ENCODE measurements at regions not wholly inside any gene's neighbourhood (a gene's known extent, or its start where the extent isn't known, plus 50 kb on each side); places are given as distances from the start of the nearest gene placed in this dataset.

- no peaks in the 10 kb centered on the region for H3K9me3 Mint-ChIP-seq
- no peak overlapping the region for H3K4me3 Mint-ChIP-seq
- no peak overlapping the region for H3K27ac Mint-ChIP-seq
- no peaks in the 10 kb centered on the region for H3K4me1 Mint-ChIP-seq (ENCODE audit: low read depth)
- peaks cover 8% of the 10 kb centered on the region for H3K27me3 Mint-ChIP-seq (ENCODE audit: low read depth)
- H3K36me3 Mint-ChIP-seq (ENCODE audit: low read depth) = no peaks in the 10 kb centered on the region
Observed at GRCh38 chr2:88254437-88255091, 84.4 kb downstream of the THNSL2 start.

- Mint-ChIP-seq H3K27ac (no peak overlapping the region), H3K9me3 (no peaks in the 10 kb centered on the region), H3K36me3 (ENCODE audit: low read depth) (no peaks in the 10 kb centered on the region), H3K27me3 (ENCODE audit: low read depth) (peaks cover 8% of the 10 kb centered on the region), H3K4me3 (no peak overlapping the region), H3K4me1 (ENCODE audit: low read depth) (no peaks in the 10 kb centered on the region)
Observed at GRCh38 chr2:88253997-88254396, 83.9 kb downstream of the THNSL2 start.

GRCh38 chr2:88253375-88253774 is 83.2 kb downstream of the THNSL2 start:
- Mint-ChIP-seq H3K27me3 (ENCODE audit: low read depth) (peaks cover 8% of the 10 kb centered on the region), H3K4me1 (ENCODE audit: low read depth) (no peaks in the 10 kb centered on the region), H3K4me3 (no peak overlapping the region), H3K9me3 (no peaks in the 10 kb centered on the region), H3K36me3 (ENCODE audit: low read depth) (no peaks in the 10 kb centered on the region), H3K27ac (no peak overlapping the region)

GRCh38 chr2:88252646-88253045 is 82.5 kb downstream of the THNSL2 start:
- no peaks in the 10 kb centered on the region for H3K36me3 Mint-ChIP-seq (ENCODE audit: low read depth)
- no peaks in the 10 kb centered on the region for H3K4me1 Mint-ChIP-seq (ENCODE audit: low read depth)
- H3K27me3 Mint-ChIP-seq (ENCODE audit: low read depth) = peaks cover 8% of the 10 kb centered on the region
- H3K9me3 Mint-ChIP-seq = no peaks in the 10 kb centered on the region
- H3K27ac Mint-ChIP-seq = no peak overlapping the region
- H3K4me3 Mint-ChIP-seq = no peak overlapping the region

- Mint-ChIP-seq H3K27me3 (ENCODE audit: low read depth) (peaks cover 8% of the 10 kb centered on the region), H3K4me3 (no peak overlapping the region), H3K4me1 (ENCODE audit: low read depth) (no peaks in the 10 kb centered on the region), H3K9me3 (no peaks in the 10 kb centered on the region), H3K36me3 (ENCODE audit: low read depth) (no peaks in the 10 kb centered on the region), H3K27ac (no peak overlapping the region)
Observed at GRCh38 chr2:88252111-88252510, 82.0 kb downstream of the THNSL2 start.

GRCh38 chr2:88250404-88250803 is 80.3 kb downstream of the THNSL2 start:
- Mint-ChIP-seq H3K4me3 (no peak overlapping the region), H3K27ac (no peak overlapping the region)

GRCh38 chr2:88248280-88248828 is 78.2 kb downstream of the THNSL2 start:
- Mint-ChIP-seq H3K4me3 (no peak overlapping the region), H3K9me3 (peaks cover 11% of the 10 kb centered on the region), H3K27ac (no peak overlapping the region)

More at GRCh38 chr2:88250404-88250803, 80.3 kb downstream of the THNSL2 start:
- Mint-ChIP-seq H3K27me3 (ENCODE audit: low read depth) (peaks cover 4% of the 10 kb centered on the region), H3K4me1 (ENCODE audit: low read depth) (no peaks in the 10 kb centered on the region), H3K36me3 (ENCODE audit: low read depth) (no peaks in the 10 kb centered on the region), H3K9me3 (no peaks in the 10 kb centered on the region)

GRCh38 chr2:88247531-88247930 is 77.4 kb downstream of the THNSL2 start:
- Mint-ChIP-seq H3K27ac (no peak overlapping the region), H3K36me3 (ENCODE audit: low read depth) (no peaks in the 10 kb centered on the region), H3K4me3 (no peak overlapping the region), H3K27me3 (ENCODE audit: low read depth) (peaks cover 4% of the 10 kb centered on the region), H3K4me1 (ENCODE audit: low read depth) (no peaks in the 10 kb centered on the region), H3K9me3 (peaks cover 16% of the 10 kb centered on the region)

More at GRCh38 chr2:88248280-88248828, 78.2 kb downstream of the THNSL2 start:
- Mint-ChIP-seq H3K27me3 (ENCODE audit: low read depth) (peaks cover 4% of the 10 kb centered on the region), H3K4me1 (ENCODE audit: low read depth) (no peaks in the 10 kb centered on the region), H3K36me3 (ENCODE audit: low read depth) (no peaks in the 10 kb centered on the region)

GRCh38 chr2:88245109-88245508 is 75.0 kb downstream of the THNSL2 start:
- H3K36me3 Mint-ChIP-seq (ENCODE audit: low read depth) = no peaks in the 10 kb centered on the region
- H3K4me3 Mint-ChIP-seq = no peak overlapping the region
- peaks cover 16% of the 10 kb centered on the region for H3K9me3 Mint-ChIP-seq
- no peaks in the 10 kb centered on the region for H3K4me1 Mint-ChIP-seq (ENCODE audit: low read depth)
- no peak overlapping the region for H3K27ac Mint-ChIP-seq
- H3K27me3 Mint-ChIP-seq (ENCODE audit: low read depth) = no peaks in the 10 kb centered on the region

GRCh38 chr2:88239781-88240180 is 69.6 kb downstream of the THNSL2 start:
- Mint-ChIP-seq H3K9me3 (peaks cover 14% of the 10 kb centered on the region), H3K27ac (no peak overlapping the region), H3K4me1 (ENCODE audit: low read depth) (no peaks in the 10 kb centered on the region), H3K36me3 (ENCODE audit: low read depth) (no peaks in the 10 kb centered on the region), H3K27me3 (ENCODE audit: low read depth) (no peaks in the 10 kb centered on the region), H3K4me3 (no peak overlapping the region)

- Mint-ChIP-seq H3K4me3 (no peak overlapping the region), H3K27me3 (ENCODE audit: low read depth) (no peaks in the 10 kb centered on the region), H3K27ac (no peak overlapping the region), H3K9me3 (no peaks in the 10 kb centered on the region), H3K36me3 (ENCODE audit: low read depth) (no peaks in the 10 kb centered on the region), H3K4me1 (ENCODE audit: low read depth) (no peaks in the 10 kb centered on the region)
Observed at GRCh38 chr2:88236666-88237065, 66.5 kb downstream of the THNSL2 start.
